ENCODE measurements at regions not wholly inside any gene's neighbourhood (a gene's known extent, or its start where the extent isn't known, plus 50 kb on each side); places are given as distances from the start of the nearest gene placed in this dataset.

GRCh38 chr20:23155141-23155590, 69.0 kb upstream of the CD93 start:
- no peaks in the 10 kb centered on the region for H3K79me2 ChIP-seq (ENCODE audit: control insufficient read depth, insufficient read depth, low read length)
- no peak overlapping the region for H3K9ac ChIP-seq (ENCODE audit: low read length)
- ATAC-seq (ENCODE audit: low read depth) (no peak), DNase-seq (no peak)
- CTCF ChIA-PET: interaction anchor here (0.6 kb wide), 1 partner anchor 1918 kb away, joined by 3 read pairs; no protein-coding TSS in a partner anchor
- no peak overlapping the region for H3K27ac ChIP-seq (ENCODE audit: low read length in 2 of 2)
- H3K4me1 ChIP-seq (ENCODE audit: control insufficient read depth in 2 of 2, insufficient read depth in 2 of 2, low read length in 2 of 2): peaks cover 0 to 3% of the 10 kb centered on the region in 2 donors
- Mint-ChIP-seq H3K4me1 (peaks cover 2% of the 10 kb centered on the region), H3K27ac (no peak overlapping the region), H3K9me3 (ENCODE audit: insufficient read depth) (no peaks in the 10 kb centered on the region), H3K27me3 (peaks cover 13% of the 10 kb centered on the region), H3K4me3 (no peak overlapping the region)
- POLR2A ChIA-PET: no interaction called here
- no peak overlapping the region for H3K4me2 ChIP-seq (replicated peaks; ENCODE audit: low read depth, low read length, poor library complexity, severe bottlenecking)
- no peaks in the 10 kb centered on the region for H4K20me1 ChIP-seq (ENCODE audit: control insufficient read depth, insufficient read depth, low read length, poor library complexity, severe bottlenecking)
- 3% methylated on average over 3 of the region's 7 CpGs for WGBS (ENCODE audit: insufficient coverage)
- peaks cover 0 to 3% (median 0%) of the 10 kb centered on the region in 3 donors for H3K9me3 ChIP-seq (ENCODE audit: control extremely low read depth in 1 of 3, control insufficient read depth in 2 of 3, insufficient read depth in 1 of 3, low read length in 2 of 3)
- no peak overlapping the region for H2AFZ ChIP-seq (ENCODE audit: insufficient read depth, low read depth, low read length, poor library complexity, severe bottlenecking)
- H3K36me3 ChIP-seq (replicated peaks in 1 of 2; ENCODE audit: control extremely low read depth in 1 of 2, control insufficient read depth in 1 of 2, extremely low read depth in 1 of 2, insufficient read depth in 2 of 2, low read length in 1 of 2): no peaks in the 10 kb centered on the region
- TF ChIP-seq CTCF (IDR thresholded peaks at IDR 0.05): no peak
- TF ChIP-seq EZH2 (IDR thresholded peaks at IDR 0.05; ENCODE audit: borderline replicate concordance, insufficient read depth, low read depth, low read length, poor library complexity, severe bottlenecking): no peak
- intact Hi-C loops (cut with micrococcal nuclease): no loop called here
- H3K27me3 ChIP-seq (replicated peaks in 1 of 4; ENCODE audit: control extremely low read depth in 1 of 4, control insufficient read depth in 3 of 4, insufficient read depth in 4 of 4, low read length in 3 of 4): peaks cover 0 to 4% (median 0%) of the 10 kb centered on the region in 4 experiments
- H3K4me3 ChIP-seq (ENCODE audit: control extremely low read depth in 1 of 5, extremely low read depth in 1 of 5, insufficient read depth in 1 of 5, low read depth in 2 of 5, low read length in 4 of 5): no peak overlapping the region

- Histone ChIP-seq H3K9ac (ENCODE audit: low read length) (no peak overlapping the region), H3K4me2 (replicated peaks; ENCODE audit: low read depth, low read length, poor library complexity, severe bottlenecking) (no peak overlapping the region), H3K4me1 (ENCODE audit: control insufficient read depth in 2 of 2, insufficient read depth in 2 of 2, low read length in 2 of 2) (peaks cover 0 to 3% of the 10 kb centered on the region in 2 donors), H3K9me3 (ENCODE audit: control extremely low read depth in 1 of 3, control insufficient read depth in 2 of 3, insufficient read depth in 1 of 3, low read length in 2 of 3) (peaks cover 0 to 3% (median 0%) of the 10 kb centered on the region in 3 donors), H3K79me2 (ENCODE audit: control insufficient read depth, insufficient read depth, low read length) (no peaks in the 10 kb centered on the region), H3K4me3 (ENCODE audit: control extremely low read depth in 1 of 5, extremely low read depth in 1 of 5, insufficient read depth in 1 of 5, low read depth in 2 of 5, low read length in 4 of 5) (no peak overlapping the region), H3K27ac (ENCODE audit: low read length in 2 of 2) (no peak overlapping the region), H3K36me3 (replicated peaks in 1 of 2; ENCODE audit: control extremely low read depth in 1 of 2, control insufficient read depth in 1 of 2, extremely low read depth in 1 of 2, insufficient read depth in 2 of 2, low read length in 1 of 2) (no peaks in the 10 kb centered on the region), H2AFZ (ENCODE audit: insufficient read depth, low read depth, low read length, poor library complexity, severe bottlenecking) (no peak overlapping the region), H3K27me3 (replicated peaks in 1 of 4; ENCODE audit: control extremely low read depth in 1 of 4, control insufficient read depth in 3 of 4, insufficient read depth in 4 of 4, low read length in 3 of 4) (peaks cover 0 to 5% (median 0%) of the 10 kb centered on the region in 4 experiments), H4K20me1 (ENCODE audit: control insufficient read depth, insufficient read depth, low read length, poor library complexity, severe bottlenecking) (no peaks in the 10 kb centered on the region)
- WGBS (ENCODE audit: insufficient coverage): 90% methylated on average over 3 of the region's 4 CpGs
- peaks cover 2% of the 10 kb centered on the region for H3K4me1 Mint-ChIP-seq
- ChIA-PET POLR2A (no interaction called here), CTCF (no interaction called here)
- ATAC-seq (ENCODE audit: low read depth) (no peak), DNase-seq (no peak)
- H3K9me3 Mint-ChIP-seq (ENCODE audit: insufficient read depth): no peaks in the 10 kb centered on the region
- H3K27me3 Mint-ChIP-seq: peaks cover 15% of the 10 kb centered on the region
- H3K4me3 Mint-ChIP-seq: no peak overlapping the region
- intact Hi-C loops (cut with micrococcal nuclease): no loop called here
- H3K27ac Mint-ChIP-seq: no peak overlapping the region
- TF ChIP-seq CTCF (IDR thresholded peaks at IDR 0.05) (no peak), EZH2 (IDR thresholded peaks at IDR 0.05; ENCODE audit: borderline replicate concordance, insufficient read depth, low read depth, low read length, poor library complexity, severe bottlenecking) (no peak)
Observed at GRCh38 chr20:23153696-23154341, 67.7 kb upstream of the CD93 start.
